GM10266 (cell line): ENCODE measurements at regions not wholly inside any gene's neighbourhood (a gene's known extent, or its start where the extent isn't known, plus 50 kb on each side); places are given as distances from the start of the nearest gene placed in this dataset.

Source experiments
- DNase-seq: peaks from one replicate; pipeline ENCODE4 v3.0.0; 2012; ENCODE audit errors: extremely low spot score
- CTCF ChIP-seq: IDR thresholded peaks from 2 replicates; pipeline ENCODE4 v1.5.1; 2012; ENCODE audit warnings: mild to moderate bottlenecking, low read depth; ENCODE audit not compliant: control insufficient read depth, insufficient read depth; ENCODE audit errors: missing control alignments

- TF ChIP-seq CTCF: no peak
- DNase-seq: no peak
These were observed 170.9 kb downstream of the HGF start for GRCh38 chr7:81598951-81599350.

- no peak for TF ChIP-seq CTCF
- no peak for DNase-seq
These were observed 175.1 kb downstream of the HGF start for GRCh38 chr7:81594767-81595166.

- no peak for TF ChIP-seq CTCF
- DNase-seq: no peak
These were observed 179.7 kb downstream of the HGF start for GRCh38 chr7:81590131-81590530.

GRCh38 chr7:81584667-81585066 lies 185.2 kb downstream of the HGF start:
- no peak for TF ChIP-seq CTCF
- DNase-seq: no peak

GRCh38 chr7:81583882-81584533 lies 185.8 kb downstream of the HGF start:
- no peak for TF ChIP-seq CTCF
- no peak for DNase-seq

- DNase-seq: no peak
- no peak for TF ChIP-seq CTCF
These were observed 186.8 kb downstream of the HGF start for GRCh38 chr7:81583090-81583489.

- DNase-seq: no peak
- TF ChIP-seq CTCF: no peak
These were observed 192.1 kb downstream of the HGF start for GRCh38 chr7:81577642-81578340.
